ENCODE measurements at regions not wholly inside any gene's neighbourhood (a gene's known extent, or its start where the extent isn't known, plus 50 kb on each side); places are given as distances from the start of the nearest gene placed in this dataset.

- peak; percentile 65 for DNase-seq (ENCODE audit: low read depth)
Measured at GRCh38 chr3:194801461-194802432, 116.1 kb downstream of the FAM43A start.

GRCh38 chr3:194804796-194805195 lies 119.1 kb downstream of the FAM43A start:
- DNase-seq (ENCODE audit: low read depth) = no peak

- DNase-seq (ENCODE audit: low read depth) = no peak
Measured at GRCh38 chr3:194805546-194805945, 119.9 kb downstream of the FAM43A start.

- no peak for DNase-seq (ENCODE audit: low read depth)
Measured at GRCh38 chr3:194806991-194807630, 121.4 kb downstream of the FAM43A start.

- no peak for DNase-seq (ENCODE audit: low read depth)
Measured at GRCh38 chr3:194808640-194809097, 123.0 kb downstream of the FAM43A start.

- no peak for DNase-seq (ENCODE audit: low read depth)
Measured at GRCh38 chr3:194809382-194809781, 123.7 kb downstream of the FAM43A start.

GRCh38 chr3:194810076-194810475 lies 124.4 kb downstream of the FAM43A start:
- peak; percentile 7 for DNase-seq (ENCODE audit: low read depth)

GRCh38 chr3:194811118-194811517 lies 125.4 kb downstream of the FAM43A start:
- no peak for DNase-seq (ENCODE audit: low read depth)

GRCh38 chr3:194812176-194812575 lies 126.5 kb downstream of the FAM43A start:
- DNase-seq (ENCODE audit: low read depth) = no peak

- peak; percentile 15 for DNase-seq (ENCODE audit: low read depth)
Measured at GRCh38 chr3:194814878-194815357, 129.2 kb downstream of the FAM43A start.

GRCh38 chr3:194816748-194817591 lies 131.3 kb downstream of the FAM43A start:
- DNase-seq (ENCODE audit: low read depth) = no peak

GRCh38 chr3:194817592-194817930 lies 131.9 kb downstream of the FAM43A start:
- no peak for DNase-seq (ENCODE audit: low read depth)

- no peak for DNase-seq (ENCODE audit: low read depth)
Measured at GRCh38 chr3:194817936-194818335, 132.3 kb downstream of the FAM43A start.

- DNase-seq (ENCODE audit: low read depth) = no peak
Measured at GRCh38 chr3:194824100-194824499, 138.4 kb downstream of the FAM43A start.

GRCh38 chr3:194824701-194825111 lies 139.0 kb downstream of the FAM43A start:
- DNase-seq (ENCODE audit: low read depth) = peak; percentile 94

GRCh38 chr3:194826594-194826993 lies 140.9 kb downstream of the FAM43A start:
- DNase-seq (ENCODE audit: low read depth) = no peak

- no peak for DNase-seq (ENCODE audit: low read depth)
Measured at GRCh38 chr3:194827486-194827885, 141.8 kb downstream of the FAM43A start.

GRCh38 chr3:194828116-194828515 lies 142.4 kb downstream of the FAM43A start:
- peak; percentile 18 for DNase-seq (ENCODE audit: low read depth)

GRCh38 chr3:194828926-194829325 lies 143.2 kb downstream of the FAM43A start:
- DNase-seq (ENCODE audit: low read depth) = no peak

GRCh38 chr3:194830401-194830800 lies 144.7 kb downstream of the FAM43A start:
- DNase-seq (ENCODE audit: low read depth) = no peak

- no peak for DNase-seq (ENCODE audit: low read depth)
Measured at GRCh38 chr3:194830978-194831377, 145.3 kb downstream of the FAM43A start.

Data from myocyte (in vitro differentiated cells).